GM19023 (cell line): ENCODE measurements at regions not wholly inside any gene's neighbourhood (a gene's known extent, or its start where the extent isn't known, plus 50 kb on each side); places are given as distances from the start of the nearest gene placed in this dataset.
"Not testable (repeated sequence)": the region's sequence is repeated elsewhere in the genome, so short reads cannot be mapped to it uniquely, and the experiment has no call there.

Experiments used
- ATAC-seq: cut with Tn5 transposase; IDR thresholded peaks from one replicate; pipeline ENCODE4 v1.9.1; 2021; ENCODE audit warnings: mild to moderate bottlenecking, moderate library complexity; ENCODE audit not compliant: unreplicated experiment

- ATAC-seq: no peak
Observed at GRCh38 chr2:58730764-58731487, 489.8 kb upstream of the FANCL start.

GRCh38 chr2:58727981-58728656 is 487.0 kb upstream of the FANCL start:
- ATAC-seq: no peak

- ATAC-seq: no peak
Observed at GRCh38 chr2:58721912-58722591, 480.9 kb upstream of the FANCL start.

GRCh38 chr2:58720770-58721697 is 479.9 kb upstream of the FANCL start:
- no peak for ATAC-seq

GRCh38 chr2:58720033-58720769 is 479.1 kb upstream of the FANCL start:
- ATAC-seq: no peak

GRCh38 chr2:58715344-58715743 is 474.2 kb upstream of the FANCL start:
- no peak for ATAC-seq

- ATAC-seq: no peak
Observed at GRCh38 chr2:58714238-58714637, 473.1 kb upstream of the FANCL start.

- ATAC-seq: no peak
Observed at GRCh38 chr2:58710795-58711279, 469.7 kb upstream of the FANCL start.

GRCh38 chr2:58709687-58710354 is 468.7 kb upstream of the FANCL start:
- ATAC-seq: no peak

GRCh38 chr2:58709274-58709673 is 468.1 kb upstream of the FANCL start:
- ATAC-seq: no peak

- ATAC-seq: no peak
Observed at GRCh38 chr2:58708565-58708964, 467.4 kb upstream of the FANCL start.

GRCh38 chr2:58702302-58702885 is 461.3 kb upstream of the FANCL start:
- ATAC-seq: no peak

GRCh38 chr2:58701688-58702301 is 460.7 kb upstream of the FANCL start:
- no peak for ATAC-seq

GRCh38 chr2:58700591-58700990 is 459.5 kb upstream of the FANCL start:
- ATAC-seq: no peak

- no peak for ATAC-seq
Observed at GRCh38 chr2:58699411-58699810, 458.3 kb upstream of the FANCL start.

- ATAC-seq: no peak
Observed at GRCh38 chr2:58698620-58699019, 457.5 kb upstream of the FANCL start.

GRCh38 chr2:58694114-58694513 is 453.0 kb upstream of the FANCL start:
- not testable (repeated sequence) for ATAC-seq

GRCh38 chr2:58691041-58691440 is 449.9 kb upstream of the FANCL start:
- not testable (repeated sequence) for ATAC-seq

- no peak for ATAC-seq
Observed at GRCh38 chr2:58688813-58689212, 447.7 kb upstream of the FANCL start.
